ENCODE measurements at regions not wholly inside any gene's neighbourhood (a gene's known extent, or its start where the extent isn't known, plus 50 kb on each side); places are given as distances from the start of the nearest gene placed in this dataset.

- TF ChIP-seq EZH2 (IDR thresholded peaks at IDR 0.05; ENCODE audit: borderline replicate concordance, low read depth, low read length, severe bottlenecking), result no peak
- no peak for TF ChIP-seq CTCF (IDR thresholded peaks at IDR 0.05; ENCODE audit: extremely low read depth in 1 of 2, insufficient read depth in 1 of 2, low read depth in 1 of 2, low read length in 2 of 2)
- TF ChIP-seq POLR2AphosphoS5 (IDR thresholded peaks at IDR 0.05; ENCODE audit: insufficient read depth, low read depth, low read length), result no peak
- no peak for TF ChIP-seq POLR2A (IDR thresholded peaks at IDR 0.05; ENCODE audit: low read depth, low read length)
- TF ChIP-seq GATA2 (IDR thresholded peaks at IDR 0.05; ENCODE audit: insufficient read depth, insufficient read length, low read depth, low read length), result no peak
- no peak for TF ChIP-seq MYC (IDR thresholded peaks at IDR 0.05; ENCODE audit: low read depth, low read length)
Measured at GRCh38 chr15:31272558-31273257, 53.9 kb upstream of the KLF13 start.
